GM23338 (cell line): ENCODE measurements at regions not wholly inside any gene's neighbourhood (a gene's known extent, or its start where the extent isn't known, plus 50 kb on each side); places are given as distances from the start of the nearest gene placed in this dataset.

Source experiments
- CTCF ChIP-seq, 2 experiments: fragments of 200-600 bp in 1 of 2; sonication (generic) in 1 of 2; conservative IDR thresholded peaks; 2 replicates each; pipeline versions ENCODE4 v1.5.1 to v1.6.1; 2016 to 2017; ENCODE audit warnings: antibody characterized with exemption in 2 of 2, low read depth in 2 of 2, mild to moderate bottlenecking in 2 of 2, moderate library complexity in 1 of 2
- EZH2 ChIP-seq: fragments of 200-600 bp; sonication (generic); IDR thresholded peaks from one replicate; pipeline ENCODE4 v1.8.0; 2017; ENCODE audit warnings: antibody characterized with exemption, mild to moderate bottlenecking, low read depth; ENCODE audit not compliant: unreplicated experiment
- JUNB ChIP-seq: IDR thresholded peaks from one replicate; pipeline ENCODE4 v1.6.1; 2016; ENCODE audit warnings: antibody characterized with exemption; ENCODE audit not compliant: unreplicated experiment
- POLR2AphosphoS5 ChIP-seq: IDR thresholded peaks from 2 replicates; pipeline ENCODE4 v1.6.1; 2016; ENCODE audit warnings: antibody characterized with exemption, low read depth
- TF ChIP-seq, protein P1 (sequence below): IDR thresholded peaks from one replicate; pipeline ENCODE4 v1.6.1; 2018; ENCODE audit warnings: antibody characterized with exemption; ENCODE audit not compliant: unreplicated experiment

DNA sequence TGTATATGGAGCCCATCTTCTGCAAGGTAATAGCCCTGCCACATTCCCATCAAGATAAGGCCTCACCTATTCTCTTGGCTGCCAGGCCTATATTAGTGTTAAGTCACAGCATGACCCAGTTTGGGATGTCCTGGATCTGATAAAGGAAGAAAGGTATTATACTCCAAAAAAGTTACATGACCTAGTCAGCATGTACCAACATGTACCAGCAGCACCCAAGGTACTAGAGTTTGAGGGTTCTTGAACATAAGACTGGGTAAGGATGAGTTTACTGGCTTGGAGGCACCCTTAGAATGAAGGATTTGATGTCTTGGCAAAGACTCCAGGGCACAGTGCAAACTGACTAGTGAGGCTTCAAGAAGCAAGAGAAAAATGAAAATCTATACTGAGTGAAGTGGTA is 232.5 kb downstream of the SQOR start:
- TF ChIP-seq CTCF (conservative IDR thresholded peaks at IDR 0.05; ENCODE audit: low read depth in 2 of 2) (no peak), POLR2AphosphoS5 (no peak), EZH2 (no peak), JUNB (no peak)
- TF ChIP-seq, protein P1, sequence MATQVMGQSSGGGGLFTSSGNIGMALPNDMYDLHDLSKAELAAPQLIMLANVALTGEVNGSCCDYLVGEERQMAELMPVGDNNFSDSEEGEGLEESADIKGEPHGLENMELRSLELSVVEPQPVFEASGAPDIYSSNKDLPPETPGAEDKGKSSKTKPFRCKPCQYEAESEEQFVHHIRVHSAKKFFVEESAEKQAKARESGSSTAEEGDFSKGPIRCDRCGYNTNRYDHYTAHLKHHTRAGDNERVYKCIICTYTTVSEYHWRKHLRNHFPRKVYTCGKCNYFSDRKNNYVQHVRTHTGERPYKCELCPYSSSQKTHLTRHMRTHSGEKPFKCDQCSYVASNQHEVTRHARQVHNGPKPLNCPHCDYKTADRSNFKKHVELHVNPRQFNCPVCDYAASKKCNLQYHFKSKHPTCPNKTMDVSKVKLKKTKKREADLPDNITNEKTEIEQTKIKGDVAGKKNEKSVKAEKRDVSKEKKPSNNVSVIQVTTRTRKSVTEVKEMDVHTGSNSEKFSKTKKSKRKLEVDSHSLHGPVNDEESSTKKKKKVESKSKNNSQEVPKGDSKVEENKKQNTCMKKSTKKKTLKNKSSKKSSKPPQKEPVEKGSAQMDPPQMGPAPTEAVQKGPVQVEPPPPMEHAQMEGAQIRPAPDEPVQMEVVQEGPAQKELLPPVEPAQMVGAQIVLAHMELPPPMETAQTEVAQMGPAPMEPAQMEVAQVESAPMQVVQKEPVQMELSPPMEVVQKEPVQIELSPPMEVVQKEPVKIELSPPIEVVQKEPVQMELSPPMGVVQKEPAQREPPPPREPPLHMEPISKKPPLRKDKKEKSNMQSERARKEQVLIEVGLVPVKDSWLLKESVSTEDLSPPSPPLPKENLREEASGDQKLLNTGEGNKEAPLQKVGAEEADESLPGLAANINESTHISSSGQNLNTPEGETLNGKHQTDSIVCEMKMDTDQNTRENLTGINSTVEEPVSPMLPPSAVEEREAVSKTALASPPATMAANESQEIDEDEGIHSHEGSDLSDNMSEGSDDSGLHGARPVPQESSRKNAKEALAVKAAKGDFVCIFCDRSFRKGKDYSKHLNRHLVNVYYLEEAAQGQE, result no peak
